Calu3 (cell line): ENCODE measurements at regions not wholly inside any gene's neighbourhood (a gene's known extent, or its start where the extent isn't known, plus 50 kb on each side); places are given as distances from the start of the nearest gene placed in this dataset.

Experiments
- BruUV-seq: library from RNA; stranded (reverse); fragments of 400-500 nt; replicated peaks from 2 replicates; lab custom pipeline; 2021; lab: Mats Ljungman, UMichigan
- CTCF ChIA-PET: fragments of 300-600 bp; sonication (Branson Sonifier 250); formaldehyde crosslinking; loops from one replicate; lab custom pipeline; 2022; ENCODE audit warnings: antibody characterized with exemption; lab: Charles Lee
- DNase-seq: peaks from one replicate; pipeline ENCODE4 v3.0.0; 2022
- H3K27ac Mint-ChIP-seq: one replicate; pipeline ENCODE4 v1.8.0; 2022; ENCODE audit warnings: mixed read lengths; ENCODE audit not compliant: unreplicated experiment
- H3K27me3 Mint-ChIP-seq: one replicate; pipeline ENCODE4 v1.8.0; 2022; ENCODE audit warnings: mixed read lengths; ENCODE audit not compliant: unreplicated experiment
- H3K36me3 Mint-ChIP-seq: one replicate; pipeline ENCODE4 v1.8.0; 2022; ENCODE audit warnings: mild to moderate bottlenecking, moderate library complexity, mixed read lengths; ENCODE audit not compliant: insufficient read depth, unreplicated experiment
- H3K4me1 Mint-ChIP-seq: one replicate; pipeline ENCODE4 v1.8.0; 2022; ENCODE audit warnings: mild to moderate bottlenecking, low read depth, mixed read lengths; ENCODE audit not compliant: unreplicated experiment
- H3K4me3 Mint-ChIP-seq: one replicate; pipeline ENCODE4 v1.8.0; 2022; ENCODE audit warnings: mild to moderate bottlenecking, low read depth, moderate library complexity, mixed read lengths; ENCODE audit not compliant: unreplicated experiment
- H3K9me3 Mint-ChIP-seq: one replicate; pipeline ENCODE4 v1.8.0; 2022; ENCODE audit warnings: low read depth, mixed read lengths; ENCODE audit not compliant: unreplicated experiment
- intact Hi-C: fragments of 100-400 bp; cut with micrococcal nuclease; formaldehyde crosslinking; loops from one replicate; pipeline ENCODE4 v1.10.0; 2022; ENCODE audit not compliant: unreplicated experiment
- TF ChIP-seq, protein P1 (sequence below): fragments of 200-600 bp; IDR thresholded peaks from one replicate; pipeline ENCODE4 v1.8.0; 2022; ENCODE audit warnings: antibody characterized with exemption; ENCODE audit not compliant: unreplicated experiment

DNA sequence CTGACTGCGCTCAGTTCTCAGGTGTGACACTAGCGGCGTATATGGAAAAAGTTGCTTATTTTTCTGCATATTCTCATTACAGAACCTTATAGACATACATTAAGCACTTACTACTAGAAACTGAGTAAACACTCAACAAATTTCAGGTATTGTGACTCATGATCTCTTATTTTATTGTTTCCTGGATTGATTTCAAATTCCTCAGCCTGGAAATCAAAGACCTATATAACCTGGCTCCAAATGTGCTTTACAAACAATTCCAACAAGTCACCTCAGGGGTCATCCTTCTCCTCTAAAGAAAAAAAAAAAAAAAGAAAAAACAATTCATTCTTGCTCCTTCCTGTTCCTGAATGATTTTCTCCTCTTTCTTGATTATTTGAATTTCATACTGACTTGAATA is 152.3 kb downstream of the ADAM29 start:
- Mint-ChIP-seq H3K27me3 (no peaks in the 10 kb centered on the region), H3K4me3 (no peak overlapping the region), H3K9me3 (no peaks in the 10 kb centered on the region), H3K36me3 (no peaks in the 10 kb centered on the region), H3K4me1 (peaks cover 9% of the 10 kb centered on the region), H3K27ac (no peak overlapping the region)
- no TSS peak for BruUV-seq
- CTCF ChIA-PET: no interaction called here
- no peak for DNase-seq
- TF ChIP-seq, protein P1, sequence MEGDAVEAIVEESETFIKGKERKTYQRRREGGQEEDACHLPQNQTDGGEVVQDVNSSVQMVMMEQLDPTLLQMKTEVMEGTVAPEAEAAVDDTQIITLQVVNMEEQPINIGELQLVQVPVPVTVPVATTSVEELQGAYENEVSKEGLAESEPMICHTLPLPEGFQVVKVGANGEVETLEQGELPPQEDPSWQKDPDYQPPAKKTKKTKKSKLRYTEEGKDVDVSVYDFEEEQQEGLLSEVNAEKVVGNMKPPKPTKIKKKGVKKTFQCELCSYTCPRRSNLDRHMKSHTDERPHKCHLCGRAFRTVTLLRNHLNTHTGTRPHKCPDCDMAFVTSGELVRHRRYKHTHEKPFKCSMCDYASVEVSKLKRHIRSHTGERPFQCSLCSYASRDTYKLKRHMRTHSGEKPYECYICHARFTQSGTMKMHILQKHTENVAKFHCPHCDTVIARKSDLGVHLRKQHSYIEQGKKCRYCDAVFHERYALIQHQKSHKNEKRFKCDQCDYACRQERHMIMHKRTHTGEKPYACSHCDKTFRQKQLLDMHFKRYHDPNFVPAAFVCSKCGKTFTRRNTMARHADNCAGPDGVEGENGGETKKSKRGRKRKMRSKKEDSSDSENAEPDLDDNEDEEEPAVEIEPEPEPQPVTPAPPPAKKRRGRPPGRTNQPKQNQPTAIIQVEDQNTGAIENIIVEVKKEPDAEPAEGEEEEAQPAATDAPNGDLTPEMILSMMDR: no peak
- intact Hi-C loops: no loop called here

DNA sequence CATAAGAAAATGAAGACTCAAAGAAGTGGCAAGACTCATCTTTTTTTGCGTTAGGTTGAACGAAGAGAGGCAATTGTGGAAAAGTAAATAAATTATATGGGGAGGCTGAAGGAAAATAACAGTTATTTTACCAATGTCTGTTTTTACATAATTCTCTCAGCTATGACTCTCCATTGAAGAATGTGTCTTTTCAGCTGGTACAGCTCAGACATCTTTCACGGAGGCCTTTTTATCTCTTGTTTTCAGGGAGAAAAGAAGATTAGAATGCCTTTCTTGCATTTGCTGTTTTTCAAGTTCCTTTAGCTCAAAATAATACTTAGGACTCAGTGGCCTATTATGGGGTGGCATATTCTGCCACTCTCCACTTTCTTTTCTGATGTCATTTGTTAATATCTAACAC is 153.0 kb downstream of the ADAM29 start:
- BruUV-seq: no TSS peak
- TF ChIP-seq, protein P1: no peak
- peaks cover 9% of the 10 kb centered on the region for H3K4me1 Mint-ChIP-seq
- no peaks in the 10 kb centered on the region for H3K27me3 Mint-ChIP-seq
- no peak overlapping the region for H3K27ac Mint-ChIP-seq
- H3K4me3 Mint-ChIP-seq: no peak overlapping the region
- intact Hi-C loops: no loop called here
- no peaks in the 10 kb centered on the region for H3K36me3 Mint-ChIP-seq
- H3K9me3 Mint-ChIP-seq: no peaks in the 10 kb centered on the region
- CTCF ChIA-PET: no interaction called here
- no peak for DNase-seq

DNA sequence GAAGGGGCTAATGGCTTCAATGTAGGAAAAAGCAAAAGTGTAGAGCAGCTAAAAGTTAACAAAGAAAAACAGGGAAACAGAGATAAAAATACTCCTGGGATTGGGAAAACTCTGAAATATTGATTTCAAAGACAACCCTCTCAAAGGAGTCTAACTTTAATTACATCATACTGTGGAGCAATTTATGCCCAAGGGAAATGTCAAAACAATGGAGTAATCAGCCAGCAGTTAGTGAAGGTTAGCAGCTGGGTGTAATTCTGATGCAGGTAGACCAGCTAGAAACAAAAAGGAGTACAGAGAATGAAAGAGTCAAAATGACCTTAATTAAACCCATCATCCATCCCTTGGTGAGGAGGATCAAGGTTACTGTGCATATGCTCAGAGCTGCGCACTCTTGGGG is 169.0 kb downstream of the ADAM29 start:
- no peak overlapping the region for H3K4me3 Mint-ChIP-seq

DNA sequence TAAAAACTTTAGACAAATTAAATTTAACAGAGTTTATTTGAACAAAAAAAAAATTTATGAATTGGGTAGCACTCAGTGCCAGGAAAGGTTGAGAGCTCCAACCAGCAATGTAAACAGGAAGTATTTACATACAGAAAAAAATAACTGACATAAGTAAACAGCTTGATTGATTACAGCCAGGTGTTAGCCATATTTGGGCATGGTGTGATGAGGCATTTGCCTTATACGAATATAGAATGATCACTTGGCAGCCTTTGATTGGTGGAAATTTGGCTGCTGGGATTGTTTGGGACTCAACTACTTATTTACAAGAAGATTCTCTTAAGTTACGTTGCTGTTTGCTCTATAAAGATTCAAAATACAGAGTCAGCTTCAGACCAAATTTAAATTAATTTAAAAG is 172.0 kb downstream of the ADAM29 start:
- CTCF ChIA-PET: no interaction called here
- BruUV-seq: no TSS peak
- Mint-ChIP-seq H3K9me3 (no peaks in the 10 kb centered on the region), H3K27ac (no peak overlapping the region), H3K27me3 (no peaks in the 10 kb centered on the region), H3K4me1 (no peaks in the 10 kb centered on the region), H3K36me3 (no peaks in the 10 kb centered on the region), H3K4me3 (no peak overlapping the region)
- no peak for DNase-seq
- intact Hi-C loops: no loop called here
- TF ChIP-seq, protein P1: no peak

More for the DNA sequence above, 169.0 kb downstream of the ADAM29 start:
- Mint-ChIP-seq H3K27me3 (no peaks in the 10 kb centered on the region), H3K27ac (no peak overlapping the region), H3K4me1 (no peaks in the 10 kb centered on the region), H3K9me3 (no peaks in the 10 kb centered on the region), H3K36me3 (no peaks in the 10 kb centered on the region)
- intact Hi-C loops: no loop called here
- CTCF ChIA-PET: interaction anchor here (0.6 kb wide), 1 partner anchor 301 kb away, joined by 5 read pairs; no protein-coding TSS in a partner anchor
- TF ChIP-seq, protein P1: no peak
- DNase-seq: no peak
- no TSS peak for BruUV-seq

DNA sequence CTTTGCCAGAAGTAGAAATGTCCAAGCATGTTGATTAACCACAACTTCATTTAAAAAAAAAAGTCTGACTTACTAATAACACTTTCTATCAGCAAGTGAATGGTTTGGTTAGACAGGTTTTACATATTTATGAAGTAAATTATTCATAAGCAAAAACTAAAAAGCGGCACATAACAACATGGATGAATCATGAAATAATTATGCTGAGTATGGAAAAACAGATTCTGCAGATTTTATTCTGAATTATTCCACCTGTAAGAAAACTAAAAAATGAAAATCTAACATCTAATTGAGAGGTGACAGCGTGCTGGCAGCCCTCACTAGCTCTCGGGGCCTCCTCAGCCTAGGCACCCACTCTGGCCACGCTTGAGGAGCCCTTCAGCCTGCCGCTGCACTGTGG is 173.5 kb downstream of the ADAM29 start:
- Mint-ChIP-seq H3K9me3 (no peaks in the 10 kb centered on the region), H3K27me3 (no peaks in the 10 kb centered on the region), H3K4me1 (no peaks in the 10 kb centered on the region), H3K36me3 (no peaks in the 10 kb centered on the region), H3K27ac (no peak overlapping the region), H3K4me3 (no peak overlapping the region)
- CTCF ChIA-PET: no interaction called here
- intact Hi-C loops: no loop called here
- DNase-seq: no peak
- TF ChIP-seq, protein P1: no peak
- no TSS peak for BruUV-seq
